GM23338 (cell line): ENCODE measurements at regions not wholly inside any gene's neighbourhood (a gene's known extent, or its start where the extent isn't known, plus 50 kb on each side); places are given as distances from the start of the nearest gene placed in this dataset.

Experiments used
- ATAC-seq: fragments of 200-7000 bp; cut with Tn5 transposase; 3 replicates; pipeline ENCODE4 v1.9.1; 2020
- DNase-seq: peaks from one replicate; pipeline ENCODE4 v3.0.0-alpha.2; 2015; ENCODE audit warnings: low spot score
- H2AFZ ChIP-seq: fragments of 200-600 bp; sonication (generic); 2 replicates; pipeline ENCODE4 v1.8.0; 2016; ENCODE audit warnings: antibody characterized with exemption, mild to moderate bottlenecking, moderate library complexity
- H3F3A ChIP-seq: fragments of 200-600 bp; sonication (generic); replicated peaks from 2 replicates; pipeline ENCODE4 v1.8.0; 2017; ENCODE audit warnings: antibody characterized with exemption, mixed run types, low read depth
- H3K27ac ChIP-seq: fragments of 200-600 bp; sonication (generic); 2 replicates; pipeline ENCODE4 v1.6.1; 2016; ENCODE audit warnings: low read depth
- H3K27me3 ChIP-seq: fragments of 200-600 bp; sonication (generic); 2 replicates; pipeline ENCODE4 v1.8.0; 2016; ENCODE audit warnings: mild to moderate bottlenecking, mixed run types, moderate library complexity; ENCODE audit not compliant: insufficient read depth
- H3K36me3 ChIP-seq: fragments of 200-600 bp; sonication (generic); 2 replicates; pipeline ENCODE4 v1.8.0; 2016; ENCODE audit warnings: mild to moderate bottlenecking; ENCODE audit not compliant: insufficient read depth
- H3K4me1 ChIP-seq: fragments of 200-600 bp; sonication (generic); 2 replicates; pipeline ENCODE4 v1.8.0; 2016; ENCODE audit warnings: mild to moderate bottlenecking, moderate library complexity; ENCODE audit not compliant: insufficient read depth
- H3K4me2 ChIP-seq: fragments of 200-600 bp; sonication (generic); 2 replicates; pipeline ENCODE4 v1.7.1; 2017; ENCODE audit warnings: mixed run types
- H3K4me3 ChIP-seq: fragments of 200-600 bp; sonication (generic); 2 replicates; pipeline ENCODE4 v1.6.1; 2016; ENCODE audit warnings: mixed run types
- H3K79me2 ChIP-seq: fragments of 200-600 bp; sonication (generic); replicated peaks from 2 replicates; pipeline ENCODE4 v1.8.0; 2017; ENCODE audit warnings: mild to moderate bottlenecking; ENCODE audit not compliant: insufficient read depth
- H3K9me2 ChIP-seq: fragments of 200-600 bp; sonication (generic); 2 replicates; pipeline ENCODE4 v1.8.0; 2017; ENCODE audit not compliant: insufficient read depth
- H4K20me1 ChIP-seq: fragments of 200-600 bp; sonication (generic); replicated peaks from 2 replicates; pipeline ENCODE4 v1.8.0; 2017; ENCODE audit warnings: mild to moderate bottlenecking; ENCODE audit not compliant: insufficient read depth
- H3K27ac Mint-ChIP-seq: 2 replicates; pipeline ENCODE4 v1.8.0; 2020; ENCODE audit warnings: inconsistent platforms, mild to moderate bottlenecking, moderate library complexity, mixed read lengths
- H3K27me3 Mint-ChIP-seq: 3 replicates; pipeline ENCODE4 v1.8.0; 2022; ENCODE audit warnings: low read depth, mild to moderate bottlenecking, moderate library complexity, mixed read lengths, inconsistent platforms; ENCODE audit not compliant: insufficient read depth, poor library complexity
- H3K36me3 Mint-ChIP-seq: 3 replicates; pipeline ENCODE4 v1.8.0; 2021; ENCODE audit warnings: low read depth, mild to moderate bottlenecking, inconsistent platforms, moderate library complexity, mixed read lengths
- H3K4me1 Mint-ChIP-seq: 3 replicates; pipeline ENCODE4 v1.8.0; 2020; ENCODE audit warnings: mild to moderate bottlenecking, inconsistent platforms, mixed read lengths
- H3K4me3 Mint-ChIP-seq: 3 replicates; pipeline ENCODE4 v1.8.0; 2021; ENCODE audit warnings: moderate library complexity, mild to moderate bottlenecking, inconsistent platforms, mixed read lengths
- H3K9me3 Mint-ChIP-seq: 3 replicates; pipeline ENCODE4 v1.8.0; 2020; ENCODE audit warnings: moderate library complexity, mild to moderate bottlenecking, inconsistent platforms, mixed read lengths
- CREB1 ChIP-seq: fragments of 250-450 bp; sonication (Bioruptor Pico); IDR thresholded peaks from 2 replicates; pipeline ENCODE4 v1.5.0; 2020; ENCODE audit warnings: low read depth, mild to moderate bottlenecking, moderate library complexity
- EZH2 ChIP-seq: fragments of 200-600 bp; sonication (generic); IDR thresholded peaks from one replicate; pipeline ENCODE4 v1.8.0; 2017; ENCODE audit warnings: antibody characterized with exemption, mild to moderate bottlenecking, low read depth; ENCODE audit not compliant: unreplicated experiment
- JUNB ChIP-seq: IDR thresholded peaks from one replicate; pipeline ENCODE4 v1.6.1; 2016; ENCODE audit warnings: antibody characterized with exemption; ENCODE audit not compliant: unreplicated experiment
- NANOG ChIP-seq: IDR thresholded peaks from 2 replicates; pipeline ENCODE4 v1.6.1; 2016; ENCODE audit warnings: antibody characterized with exemption, borderline replicate concordance
- POLR2AphosphoS5 ChIP-seq: IDR thresholded peaks from 2 replicates; pipeline ENCODE4 v1.6.1; 2016; ENCODE audit warnings: antibody characterized with exemption, low read depth
- STAT1 ChIP-seq: IDR thresholded peaks from one replicate; pipeline ENCODE4 v1.6.1; 2016; ENCODE audit warnings: antibody characterized with exemption; ENCODE audit not compliant: unreplicated experiment
- ZNF331 ChIP-seq: fragments of 250-450 bp; sonication (Bioruptor Pico); IDR thresholded peaks from 2 replicates; pipeline ENCODE4 v1.5.0; 2020; ENCODE audit warnings: low read depth, mild to moderate bottlenecking, moderate library complexity
- TF ChIP-seq, protein P1 (sequence below), 2 experiments: fragments of 200-600 bp in 1 of 2; sonication (generic) in 1 of 2; conservative IDR thresholded peaks; 2 replicates each; pipeline versions ENCODE4 v1.5.1 to v1.6.1; 2016 to 2017; ENCODE audit warnings: antibody characterized with exemption in 2 of 2, low read depth in 2 of 2, mild to moderate bottlenecking in 2 of 2, moderate library complexity in 1 of 2

DNA sequence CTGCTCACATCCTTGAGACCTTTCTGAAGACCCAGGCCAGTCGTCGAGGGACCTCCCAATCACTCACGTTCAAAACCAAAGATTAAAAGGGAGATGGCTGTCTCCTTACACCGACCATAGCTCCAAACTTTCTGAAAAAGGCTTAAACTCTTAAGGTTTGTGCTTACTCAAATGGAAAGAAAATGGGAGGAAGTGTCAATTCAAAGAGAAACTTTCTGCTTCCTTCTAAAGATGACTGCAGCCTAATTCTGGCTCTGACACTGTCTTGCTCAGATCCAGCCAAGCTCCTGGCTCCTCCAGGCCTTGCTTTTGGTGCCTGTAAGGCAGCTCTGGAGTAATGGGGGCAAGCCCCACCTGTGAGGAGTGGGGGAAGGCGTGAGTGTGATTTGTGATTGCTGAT is 54.9 kb upstream of the WSB1 start:
- Histone ChIP-seq H3K27me3 (no peaks in the 10 kb centered on the region), H3K79me2 (no peaks in the 10 kb centered on the region), H3F3A (no peaks in the 10 kb centered on the region), H3K9me2 (no peaks in the 10 kb centered on the region), H4K20me1 (no peaks in the 10 kb centered on the region), H3K4me2 (no peak overlapping the region), H3K27ac (no peak overlapping the region), H2AFZ (no peak overlapping the region), H3K4me1 (peaks cover 1% of the 10 kb centered on the region; the same call in 1 of the 2 replicates), H3K36me3 (no peaks in the 10 kb centered on the region), H3K4me3 (no peak overlapping the region)
- H3K36me3 Mint-ChIP-seq, result no peaks in the 10 kb centered on the region
- H3K9me3 Mint-ChIP-seq, result no peaks in the 10 kb centered on the region
- no peak overlapping the region for H3K4me3 Mint-ChIP-seq
- ATAC-seq, result no peak
- peaks cover 5% of the 10 kb centered on the region for H3K27me3 Mint-ChIP-seq
- no peak for TF ChIP-seq NANOG
- no peak for TF ChIP-seq JUNB
- no peak for TF ChIP-seq POLR2AphosphoS5
- TF ChIP-seq, protein P1, sequence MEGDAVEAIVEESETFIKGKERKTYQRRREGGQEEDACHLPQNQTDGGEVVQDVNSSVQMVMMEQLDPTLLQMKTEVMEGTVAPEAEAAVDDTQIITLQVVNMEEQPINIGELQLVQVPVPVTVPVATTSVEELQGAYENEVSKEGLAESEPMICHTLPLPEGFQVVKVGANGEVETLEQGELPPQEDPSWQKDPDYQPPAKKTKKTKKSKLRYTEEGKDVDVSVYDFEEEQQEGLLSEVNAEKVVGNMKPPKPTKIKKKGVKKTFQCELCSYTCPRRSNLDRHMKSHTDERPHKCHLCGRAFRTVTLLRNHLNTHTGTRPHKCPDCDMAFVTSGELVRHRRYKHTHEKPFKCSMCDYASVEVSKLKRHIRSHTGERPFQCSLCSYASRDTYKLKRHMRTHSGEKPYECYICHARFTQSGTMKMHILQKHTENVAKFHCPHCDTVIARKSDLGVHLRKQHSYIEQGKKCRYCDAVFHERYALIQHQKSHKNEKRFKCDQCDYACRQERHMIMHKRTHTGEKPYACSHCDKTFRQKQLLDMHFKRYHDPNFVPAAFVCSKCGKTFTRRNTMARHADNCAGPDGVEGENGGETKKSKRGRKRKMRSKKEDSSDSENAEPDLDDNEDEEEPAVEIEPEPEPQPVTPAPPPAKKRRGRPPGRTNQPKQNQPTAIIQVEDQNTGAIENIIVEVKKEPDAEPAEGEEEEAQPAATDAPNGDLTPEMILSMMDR (conservative IDR thresholded peaks at IDR 0.05; ENCODE audit: low read depth in 2 of 2), result no peak
- TF ChIP-seq CREB1 (CRISPR knock-in tag), result no peak
- TF ChIP-seq EZH2, result no peak
- H3K27ac Mint-ChIP-seq, result peak overlapping the region; percentile 52; the same call in 1 of the 2 replicates
- H3K4me1 Mint-ChIP-seq, result peaks cover 9% of the 10 kb centered on the region
- no peak for DNase-seq

GRCh38 chr17:27239584-27239983 is 54.3 kb upstream of the WSB1 start:
- Mint-ChIP-seq H3K4me3 (no peak overlapping the region), H3K27ac (no peak overlapping the region), H3K9me3 (no peaks in the 10 kb centered on the region), H3K4me1 (peaks cover 13% of the 10 kb centered on the region), H3K36me3 (no peaks in the 10 kb centered on the region), H3K27me3 (peaks cover 6% of the 10 kb centered on the region)
- H3K4me3 ChIP-seq, result no peak overlapping the region
- DNase-seq, result no peak
- no peaks in the 10 kb centered on the region for H4K20me1 ChIP-seq
- no peaks in the 10 kb centered on the region for H3K27me3 ChIP-seq
- ATAC-seq, result no peak
- H2AFZ ChIP-seq, result no peak overlapping the region
- no peak overlapping the region for H3K27ac ChIP-seq
- peaks cover 4% of the 10 kb centered on the region; the same call in 1 of the 2 replicates for H3K4me1 ChIP-seq
- no peaks in the 10 kb centered on the region for H3K79me2 ChIP-seq
- TF ChIP-seq NANOG, result no peak
- no peak for TF ChIP-seq ZNF331 (CRISPR knock-in tag)
- TF ChIP-seq STAT1, result no peak
- TF ChIP-seq, protein P1 (conservative IDR thresholded peaks at IDR 0.05; ENCODE audit: low read depth in 2 of 2), result no peak
- no peak for TF ChIP-seq CREB1 (CRISPR knock-in tag)
- H3K9me2 ChIP-seq, result no peaks in the 10 kb centered on the region
- H3F3A ChIP-seq, result no peaks in the 10 kb centered on the region
- H3K36me3 ChIP-seq, result no peaks in the 10 kb centered on the region
- no peak overlapping the region for H3K4me2 ChIP-seq
